GM18907 (cell line): ENCODE measurements at regions not wholly inside any gene's neighbourhood (a gene's known extent, or its start where the extent isn't known, plus 50 kb on each side); places are given as distances from the start of the nearest gene placed in this dataset.

Source experiments
- ATAC-seq: cut with Tn5 transposase; IDR thresholded peaks from one replicate; pipeline ENCODE4 v1.9.1; 2021; ENCODE audit warnings: mild to moderate bottlenecking, moderate library complexity; ENCODE audit not compliant: unreplicated experiment

- ATAC-seq: no peak
These were observed 178.2 kb upstream of the CRY1 start for GRCh38 chr12:107271523-107271922.

GRCh38 chr12:107275530-107275929 lies 182.2 kb upstream of the CRY1 start:
- no peak for ATAC-seq

GRCh38 chr12:107277855-107278254 lies 184.5 kb upstream of the CRY1 start:
- ATAC-seq: no peak

GRCh38 chr12:107282628-107283027 lies 189.3 kb upstream of the CRY1 start:
- no peak for ATAC-seq

- no peak for ATAC-seq
These were observed 190.3 kb upstream of the CRY1 start for GRCh38 chr12:107283652-107284051.

GRCh38 chr12:107284692-107285091 lies 191.3 kb upstream of the CRY1 start:
- ATAC-seq: no peak

GRCh38 chr12:107287436-107288413 lies 194.4 kb upstream of the CRY1 start:
- no peak for ATAC-seq

- ATAC-seq: no peak
These were observed 195.2 kb upstream of the CRY1 start for GRCh38 chr12:107288414-107289127.

GRCh38 chr12:107291018-107291417 lies 197.7 kb upstream of the CRY1 start:
- ATAC-seq: no peak

- no peak for ATAC-seq
These were observed 203.3 kb upstream of the CRY1 start for GRCh38 chr12:107296681-107297089.

GRCh38 chr12:107302649-107303341 lies 209.4 kb upstream of the CRY1 start:
- ATAC-seq: no peak

GRCh38 chr12:107304588-107305532 lies 211.5 kb upstream of the CRY1 start:
- ATAC-seq: no peak

GRCh38 chr12:107306141-107306659 lies 212.9 kb upstream of the CRY1 start:
- no peak for ATAC-seq

- ATAC-seq: no peak
These were observed 215.0 kb upstream of the CRY1 start for GRCh38 chr12:107308310-107308709.

- no peak for ATAC-seq
These were observed 215.7 kb upstream of the CRY1 start for GRCh38 chr12:107309020-107309419.

GRCh38 chr12:107310621-107311020 lies 217.3 kb upstream of the CRY1 start:
- ATAC-seq: no peak

GRCh38 chr12:107311682-107312081 lies 218.3 kb upstream of the CRY1 start:
- no peak for ATAC-seq

- no peak for ATAC-seq
These were observed 224.6 kb upstream of the CRY1 start for GRCh38 chr12:107317751-107318555.

GRCh38 chr12:107318556-107318805 lies 225.1 kb upstream of the CRY1 start:
- no peak for ATAC-seq
